ENCODE measurements at regions not wholly inside any gene's neighbourhood (a gene's known extent, or its start where the extent isn't known, plus 50 kb on each side); places are given as distances from the start of the nearest gene placed in this dataset.

GRCh38 chr5:38643616-38644015 lies 87.2 kb upstream of the LIFR start:
- DNase-seq (ENCODE audit: low spot score) = no peak

- no peak for DNase-seq (ENCODE audit: low spot score)
These were observed 89.1 kb upstream of the LIFR start for GRCh38 chr5:38645508-38645907.

- no peak for DNase-seq (ENCODE audit: low spot score)
These were observed 92.4 kb upstream of the LIFR start for GRCh38 chr5:38648703-38649291.

- no peak for DNase-seq (ENCODE audit: low spot score)
These were observed 94.1 kb upstream of the LIFR start for GRCh38 chr5:38650540-38650939.

- no peak for DNase-seq (ENCODE audit: low spot score)
These were observed 94.5 kb upstream of the LIFR start for GRCh38 chr5:38650946-38651345.

GRCh38 chr5:38651806-38652205 lies 95.4 kb upstream of the LIFR start:
- DNase-seq (ENCODE audit: low spot score) = no peak

GRCh38 chr5:38653389-38653788 lies 96.9 kb upstream of the LIFR start:
- no peak for DNase-seq (ENCODE audit: low spot score)

GRCh38 chr5:38655691-38656090 lies 99.2 kb upstream of the LIFR start:
- no peak for DNase-seq (ENCODE audit: low spot score)

- no peak for DNase-seq (ENCODE audit: low spot score)
These were observed 100.1 kb upstream of the LIFR start for GRCh38 chr5:38656568-38656967.

GRCh38 chr5:38657020-38657419 lies 100.6 kb upstream of the LIFR start:
- no peak for DNase-seq (ENCODE audit: low spot score)

- no peak for DNase-seq (ENCODE audit: low spot score)
These were observed 103.8 kb upstream of the LIFR start for GRCh38 chr5:38660194-38660668.

- no peak for DNase-seq (ENCODE audit: low spot score)
These were observed 105.6 kb upstream of the LIFR start for GRCh38 chr5:38662090-38662489.

- DNase-seq (ENCODE audit: low spot score) = no peak
These were observed 106.8 kb upstream of the LIFR start for GRCh38 chr5:38663249-38663648.

GRCh38 chr5:38666668-38667498 lies 110.4 kb upstream of the LIFR start:
- peak; percentile 55 for DNase-seq (ENCODE audit: low spot score)

GRCh38 chr5:38667499-38667776 lies 111.0 kb upstream of the LIFR start:
- no peak for DNase-seq (ENCODE audit: low spot score)

- DNase-seq (ENCODE audit: low spot score) = no peak
These were observed 113.0 kb upstream of the LIFR start for GRCh38 chr5:38669361-38669880.

- no peak for DNase-seq (ENCODE audit: low spot score)
These were observed 113.6 kb upstream of the LIFR start for GRCh38 chr5:38670066-38670465.

GRCh38 chr5:38670878-38671277 lies 114.4 kb upstream of the LIFR start:
- no peak for DNase-seq (ENCODE audit: low spot score)

GRCh38 chr5:38672059-38672788 lies 115.8 kb upstream of the LIFR start:
- no peak for DNase-seq (ENCODE audit: low spot score)

- DNase-seq (ENCODE audit: low spot score) = no peak
These were observed 117.2 kb upstream of the LIFR start for GRCh38 chr5:38673671-38674071.

GRCh38 chr5:38675443-38675842 lies 119.0 kb upstream of the LIFR start:
- no peak for DNase-seq (ENCODE audit: low spot score)

GRCh38 chr5:38677636-38678035 lies 121.2 kb upstream of the LIFR start:
- DNase-seq (ENCODE audit: low spot score) = no peak

GRCh38 chr5:38678076-38678475 lies 121.6 kb upstream of the LIFR start:
- DNase-seq (ENCODE audit: low spot score) = no peak
